LNCaP clone FGC (cell line): ENCODE measurements at regions not wholly inside any gene's neighbourhood (a gene's known extent, or its start where the extent isn't known, plus 50 kb on each side); places are given as distances from the start of the nearest gene placed in this dataset.
"Not testable (repeated sequence)": the region's sequence is repeated elsewhere in the genome, so short reads cannot be mapped to it uniquely, and the experiment has no call there.

Source experiments
- DNase-seq: peaks from one replicate; pipeline ENCODE4 v3.0.0-alpha.2; 2011; ENCODE audit warnings: low read depth
- H3K4me3 ChIP-seq: 2 replicates; pipeline ENCODE4 v1.5.1; 2011; ENCODE audit warnings: mild to moderate bottlenecking, low read depth, low read length, control low read depth
- TF ChIP-seq, protein P1 (sequence below): IDR thresholded peaks from 2 replicates; pipeline ENCODE4 v1.5.1; 2012; ENCODE audit warnings: mild to moderate bottlenecking; ENCODE audit not compliant: control insufficient read depth, insufficient read depth; ENCODE audit errors: extremely low read depth

DNA sequence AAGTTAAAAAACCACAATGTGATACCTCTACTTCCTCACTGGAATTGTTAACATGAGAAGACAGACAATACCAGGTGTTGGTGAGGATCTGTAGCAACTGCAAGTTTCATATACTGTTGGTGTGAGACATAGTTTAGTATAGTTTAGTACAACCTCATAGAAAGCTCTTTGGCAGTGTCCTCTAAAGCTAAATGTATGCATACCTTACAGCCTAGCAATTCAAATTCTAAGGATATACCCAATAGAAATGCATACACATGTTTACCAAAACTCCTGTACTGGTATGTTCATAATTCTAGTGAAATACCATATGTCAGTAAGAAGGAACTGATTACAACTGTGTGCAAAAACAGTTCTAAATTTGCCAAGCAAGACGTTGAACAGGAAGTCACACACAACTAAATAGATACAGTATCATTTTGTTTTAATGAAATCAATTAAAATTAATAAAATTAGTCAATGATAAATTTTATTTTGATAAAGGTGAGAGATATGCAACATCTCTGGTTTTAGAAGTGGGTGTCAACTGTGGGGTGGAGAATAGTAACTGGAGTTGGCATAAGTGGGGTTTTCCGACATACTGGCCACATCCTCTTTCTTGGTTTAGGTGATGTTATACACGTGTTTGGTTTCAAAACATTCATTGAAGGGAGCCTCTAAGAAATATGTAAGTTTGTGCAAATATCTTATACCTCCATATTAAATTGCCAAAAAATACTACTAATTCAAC lies 450.7 kb downstream of the PTPRC start:
- TF ChIP-seq, protein P1, sequence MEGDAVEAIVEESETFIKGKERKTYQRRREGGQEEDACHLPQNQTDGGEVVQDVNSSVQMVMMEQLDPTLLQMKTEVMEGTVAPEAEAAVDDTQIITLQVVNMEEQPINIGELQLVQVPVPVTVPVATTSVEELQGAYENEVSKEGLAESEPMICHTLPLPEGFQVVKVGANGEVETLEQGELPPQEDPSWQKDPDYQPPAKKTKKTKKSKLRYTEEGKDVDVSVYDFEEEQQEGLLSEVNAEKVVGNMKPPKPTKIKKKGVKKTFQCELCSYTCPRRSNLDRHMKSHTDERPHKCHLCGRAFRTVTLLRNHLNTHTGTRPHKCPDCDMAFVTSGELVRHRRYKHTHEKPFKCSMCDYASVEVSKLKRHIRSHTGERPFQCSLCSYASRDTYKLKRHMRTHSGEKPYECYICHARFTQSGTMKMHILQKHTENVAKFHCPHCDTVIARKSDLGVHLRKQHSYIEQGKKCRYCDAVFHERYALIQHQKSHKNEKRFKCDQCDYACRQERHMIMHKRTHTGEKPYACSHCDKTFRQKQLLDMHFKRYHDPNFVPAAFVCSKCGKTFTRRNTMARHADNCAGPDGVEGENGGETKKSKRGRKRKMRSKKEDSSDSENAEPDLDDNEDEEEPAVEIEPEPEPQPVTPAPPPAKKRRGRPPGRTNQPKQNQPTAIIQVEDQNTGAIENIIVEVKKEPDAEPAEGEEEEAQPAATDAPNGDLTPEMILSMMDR, result no peak
- no peak for DNase-seq

DNA sequence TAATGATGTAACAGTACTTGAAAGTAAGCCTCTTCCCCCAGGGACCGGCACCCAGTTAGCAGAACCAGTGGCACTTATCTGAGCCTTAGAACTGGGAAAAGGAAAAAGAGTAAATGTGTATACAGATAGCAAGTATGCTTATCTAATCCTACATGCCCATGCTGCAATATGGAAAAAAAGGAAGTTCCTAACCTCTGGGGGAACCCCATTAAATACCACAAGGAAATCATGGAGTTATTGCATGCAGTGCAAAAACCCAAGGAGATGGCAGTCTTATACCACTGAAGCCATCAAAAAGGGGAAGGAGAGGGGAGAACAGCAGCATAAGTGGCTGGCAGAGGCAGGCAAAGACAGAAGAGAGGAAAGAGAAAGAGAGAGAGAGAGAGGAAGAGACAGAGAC lies 456.8 kb downstream of the PTPRC start:
- H3K4me3 ChIP-seq, DNase-seq: not testable (repeated sequence)

More for the DNA sequence above, 450.7 kb downstream of the PTPRC start:
- H3K4me3 ChIP-seq, result no peak overlapping the region

DNA sequence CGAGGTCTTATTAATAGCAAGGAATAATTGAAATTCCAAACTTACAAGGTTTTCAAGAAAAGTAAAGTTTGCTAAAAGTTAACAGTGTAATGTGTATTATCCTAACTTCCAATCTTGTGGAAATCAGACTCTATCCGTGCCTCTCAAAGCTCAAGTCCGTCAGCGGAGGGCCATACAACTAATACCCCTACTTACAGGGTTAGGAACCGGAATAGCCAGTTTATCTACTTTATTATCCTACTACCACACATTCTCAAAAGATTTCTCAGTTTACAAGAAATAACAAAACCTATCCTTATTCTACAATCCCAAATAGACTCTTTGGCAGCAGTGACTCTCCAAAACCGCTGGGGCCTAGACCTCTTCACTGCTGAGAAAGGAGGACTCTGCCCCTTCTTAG lies 457.8 kb downstream of the PTPRC start:
- no peak for DNase-seq
- no peak overlapping the region for H3K4me3 ChIP-seq
- TF ChIP-seq, protein P1, result no peak

DNA sequence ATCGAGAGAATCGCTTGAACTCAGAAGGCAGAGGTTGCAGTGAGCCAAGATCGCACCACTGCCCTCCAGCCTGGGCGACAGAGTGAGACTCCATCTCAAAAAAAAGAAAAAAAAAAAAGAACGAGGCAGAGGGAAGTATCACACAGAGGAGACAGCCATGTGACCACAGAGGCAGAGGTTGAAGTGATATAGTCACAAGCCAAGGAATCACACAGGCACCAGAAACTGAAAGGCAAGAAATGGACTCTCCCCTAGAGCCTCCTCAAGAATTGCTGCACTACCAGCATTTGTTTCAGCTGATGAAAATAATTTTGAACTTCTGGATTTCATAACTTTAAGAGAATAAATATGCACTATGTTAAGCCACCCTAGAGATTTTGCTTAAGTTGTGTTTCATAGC lies 459.6 kb downstream of the PTPRC start:
- DNase-seq, result no peak
- H3K4me3 ChIP-seq, result no peak overlapping the region
- TF ChIP-seq, protein P1, result no peak

DNA sequence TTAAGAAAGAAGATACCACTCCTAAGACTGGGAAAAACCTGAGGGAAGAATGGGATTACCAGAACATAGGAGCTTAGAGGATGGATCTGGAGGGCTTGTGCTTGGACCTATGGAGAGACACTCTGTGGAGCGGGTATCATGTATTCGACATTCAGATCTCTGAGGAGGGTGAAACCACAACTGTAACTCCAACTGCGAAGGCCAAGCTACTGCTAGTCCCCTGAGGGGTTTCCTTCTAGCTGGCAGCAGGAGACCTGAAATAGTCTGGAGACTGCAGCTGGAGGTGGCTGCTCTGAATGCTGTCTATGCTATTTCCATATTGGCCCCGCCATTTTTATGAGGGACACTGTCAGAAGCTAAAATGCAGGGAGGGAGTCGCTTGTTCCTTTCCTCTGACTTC lies 462.3 kb downstream of the PTPRC start:
- TF ChIP-seq, protein P1, result no peak
- DNase-seq, result no peak
- no peak overlapping the region for H3K4me3 ChIP-seq

DNA sequence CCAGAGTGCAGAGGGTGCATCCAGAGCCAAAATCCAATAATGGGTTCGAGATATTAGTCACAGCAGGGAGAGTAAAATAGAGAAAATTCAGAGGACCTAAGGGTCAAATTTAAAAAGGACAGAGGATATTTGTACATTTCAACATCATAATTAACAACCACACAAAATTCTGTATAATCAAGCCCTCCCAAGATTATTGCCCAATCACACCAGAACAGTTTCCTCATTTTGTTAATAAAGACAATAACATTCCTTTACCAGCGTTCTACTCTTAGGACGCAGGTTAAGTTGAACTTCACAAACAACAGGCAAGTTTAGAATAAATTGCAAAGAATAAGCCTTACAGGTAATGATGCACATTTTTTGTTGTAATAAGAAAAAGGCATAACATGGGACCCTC lies 462.8 kb downstream of the PTPRC start:
- no peak overlapping the region for H3K4me3 ChIP-seq
- TF ChIP-seq, protein P1, result no peak
- DNase-seq, result no peak

DNA sequence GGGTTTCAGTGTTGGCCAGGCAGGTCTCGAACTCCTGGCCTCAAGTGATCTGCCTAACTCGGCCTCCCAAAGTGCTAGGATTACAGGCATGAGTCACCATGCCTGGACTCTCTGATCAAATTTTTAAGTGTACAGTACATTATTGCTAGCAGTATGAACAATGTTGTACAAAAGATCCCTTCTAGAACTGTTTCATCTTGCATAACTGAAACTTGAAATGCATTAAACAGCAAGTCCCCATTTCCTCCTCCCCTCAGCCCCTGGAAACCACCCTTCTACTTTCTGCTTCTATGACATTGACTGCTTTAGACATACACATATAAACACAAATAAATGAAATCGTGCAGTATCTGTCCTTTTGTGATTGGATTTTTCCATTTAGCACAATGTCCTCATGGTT lies 463.4 kb downstream of the PTPRC start:
- no peak overlapping the region for H3K4me3 ChIP-seq
- TF ChIP-seq, protein P1, result no peak
- no peak for DNase-seq
